Endodermal cell (in vitro differentiated cells): ENCODE measurements at regions not wholly inside any gene's neighbourhood (a gene's known extent, or its start where the extent isn't known, plus 50 kb on each side); places are given as distances from the start of the nearest gene placed in this dataset.

Source experiments
- DNase-seq: peaks from one replicate; pipeline ENCODE4 v3.0.0-alpha.2; 2017
- H3K27ac ChIP-seq: 2 replicates; pipeline ENCODE4 v1.5.1; 2013; ENCODE audit warnings: mild to moderate bottlenecking, low read depth, low read length, moderate library complexity
- H3K27me3 ChIP-seq: 2 replicates; pipeline ENCODE4 v1.6.1; 2013; ENCODE audit warnings: mild to moderate bottlenecking, low read length, moderate library complexity; ENCODE audit not compliant: insufficient read depth, control insufficient read depth, poor library complexity, severe bottlenecking
- H3K36me3 ChIP-seq: 2 replicates; pipeline ENCODE4 v1.7.0; 2013; ENCODE audit warnings: mild to moderate bottlenecking, low read length, moderate library complexity; ENCODE audit not compliant: control insufficient read depth, insufficient read depth
- H3K4me1 ChIP-seq: one replicate; pipeline ENCODE4 v1.7.0; 2013; ENCODE audit warnings: low read length; ENCODE audit not compliant: control insufficient read depth, insufficient read depth
- H3K4me3 ChIP-seq: 2 replicates; pipeline ENCODE4 v1.5.1; 2013; ENCODE audit warnings: mild to moderate bottlenecking, low read length, moderate library complexity
- H3K9ac ChIP-seq: 2 replicates; pipeline ENCODE4 v1.6.1; 2013; ENCODE audit warnings: mild to moderate bottlenecking, low read length, moderate library complexity; ENCODE audit not compliant: poor library complexity, severe bottlenecking; ENCODE audit errors: extremely low read depth
- H3K9me3 ChIP-seq: 2 replicates; pipeline ENCODE4 v1.6.1; 2013; ENCODE audit warnings: mild to moderate bottlenecking, low read length, moderate library complexity; ENCODE audit not compliant: control insufficient read depth
- H3K27ac Mint-ChIP-seq: 2 replicates; pipeline ENCODE4 v1.8.0; 2020; ENCODE audit warnings: mixed read lengths
- H3K27me3 Mint-ChIP-seq: 2 replicates; pipeline ENCODE4 v1.8.0; 2021; ENCODE audit warnings: mild to moderate bottlenecking, mixed read lengths; ENCODE audit not compliant: insufficient read depth
- H3K36me3 Mint-ChIP-seq: 2 replicates; pipeline ENCODE4 v1.8.0; 2020; ENCODE audit warnings: low read depth, mixed read lengths
- H3K4me1 Mint-ChIP-seq: 2 replicates; pipeline ENCODE4 v1.8.0; 2020; ENCODE audit warnings: mixed read lengths
- H3K4me3 Mint-ChIP-seq: 2 replicates; pipeline ENCODE4 v1.8.0; 2020; ENCODE audit warnings: mild to moderate bottlenecking, moderate library complexity, mixed read lengths
- H3K9me3 Mint-ChIP-seq: 2 replicates; pipeline ENCODE4 v1.8.0; 2020; ENCODE audit warnings: mild to moderate bottlenecking, mixed read lengths
- WGBS, 2 experiments: methylation state at CpG; one replicate each; pipeline versions ENCODE4 v1.1.5 to v1.1.7; 2013; ENCODE audit warnings: missing lambda C conversion rate in 2 of 2, mixed read lengths in 1 of 2; ENCODE audit not compliant: insufficient coverage in 1 of 2, insufficient read length in 1 of 2; 5-methylcytosine and 5-hydroxymethylcytosine counted together
- TF ChIP-seq, protein P1 (sequence below): fragments of 200-600 bp; sonication (generic); conservative IDR thresholded peaks from 2 replicates; pipeline ENCODE4 v1.5.0; 2021; ENCODE audit warnings: antibody characterized with exemption, mild to moderate bottlenecking

DNA sequence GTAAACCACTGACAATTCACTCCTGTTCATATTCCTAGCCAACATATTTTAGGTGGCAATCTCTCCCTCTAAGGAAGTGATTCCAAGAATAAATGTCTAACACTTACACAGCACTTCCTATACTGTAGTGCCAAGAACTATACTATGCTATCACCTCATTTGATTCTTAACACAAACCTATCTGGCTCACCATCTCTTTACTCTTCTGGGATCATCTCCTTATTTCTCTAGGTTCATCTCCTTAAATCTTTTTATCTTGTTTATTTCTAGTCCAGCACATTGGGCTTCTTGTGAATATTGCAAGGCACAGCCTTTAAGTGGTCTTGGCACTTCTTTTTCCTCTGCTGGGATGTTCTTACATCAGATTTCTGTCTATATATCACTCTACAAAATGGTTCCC, 366.3 kb downstream of the SLITRK6 start:
- no peak overlapping the region for H3K27ac ChIP-seq
- Mint-ChIP-seq H3K27me3 (no peaks in the 10 kb centered on the region), H3K4me3 (no peak overlapping the region), H3K9me3 (no peaks in the 10 kb centered on the region), H3K27ac (no peak overlapping the region), H3K36me3 (no peaks in the 10 kb centered on the region), H3K4me1 (no peaks in the 10 kb centered on the region)
- no peak overlapping the region for H3K9ac ChIP-seq
- H3K4me3 ChIP-seq = no peak overlapping the region
- H3K4me1 ChIP-seq = no peaks in the 10 kb centered on the region
- H3K36me3 ChIP-seq = no peaks in the 10 kb centered on the region
- TF ChIP-seq, protein P1, sequence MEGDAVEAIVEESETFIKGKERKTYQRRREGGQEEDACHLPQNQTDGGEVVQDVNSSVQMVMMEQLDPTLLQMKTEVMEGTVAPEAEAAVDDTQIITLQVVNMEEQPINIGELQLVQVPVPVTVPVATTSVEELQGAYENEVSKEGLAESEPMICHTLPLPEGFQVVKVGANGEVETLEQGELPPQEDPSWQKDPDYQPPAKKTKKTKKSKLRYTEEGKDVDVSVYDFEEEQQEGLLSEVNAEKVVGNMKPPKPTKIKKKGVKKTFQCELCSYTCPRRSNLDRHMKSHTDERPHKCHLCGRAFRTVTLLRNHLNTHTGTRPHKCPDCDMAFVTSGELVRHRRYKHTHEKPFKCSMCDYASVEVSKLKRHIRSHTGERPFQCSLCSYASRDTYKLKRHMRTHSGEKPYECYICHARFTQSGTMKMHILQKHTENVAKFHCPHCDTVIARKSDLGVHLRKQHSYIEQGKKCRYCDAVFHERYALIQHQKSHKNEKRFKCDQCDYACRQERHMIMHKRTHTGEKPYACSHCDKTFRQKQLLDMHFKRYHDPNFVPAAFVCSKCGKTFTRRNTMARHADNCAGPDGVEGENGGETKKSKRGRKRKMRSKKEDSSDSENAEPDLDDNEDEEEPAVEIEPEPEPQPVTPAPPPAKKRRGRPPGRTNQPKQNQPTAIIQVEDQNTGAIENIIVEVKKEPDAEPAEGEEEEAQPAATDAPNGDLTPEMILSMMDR = no peak
- no peak for DNase-seq
- H3K27me3 ChIP-seq = no peaks in the 10 kb centered on the region
- H3K9me3 ChIP-seq = no peaks in the 10 kb centered on the region

DNA sequence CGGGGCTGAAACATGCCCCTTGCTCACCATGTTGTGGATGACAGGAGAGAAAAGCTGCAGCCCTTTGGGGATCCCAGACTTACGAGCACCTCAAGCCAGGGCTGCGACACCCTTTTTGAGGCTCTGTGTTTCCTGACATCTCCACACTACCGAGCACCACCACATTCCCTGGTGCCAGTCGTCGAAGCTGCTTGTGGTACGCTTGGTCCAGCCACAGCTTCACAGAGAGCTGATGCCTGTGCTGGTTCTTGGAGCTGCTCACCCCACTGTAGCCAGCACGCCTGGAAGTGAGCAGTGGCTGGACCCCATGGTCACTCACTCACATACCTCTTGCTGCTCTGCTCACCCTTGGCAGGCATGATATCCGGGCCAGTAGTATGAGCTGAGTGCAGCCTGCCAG, 367.5 kb downstream of the SLITRK6 start:
- H3K4me1 Mint-ChIP-seq = no peaks in the 10 kb centered on the region
- H3K4me3 ChIP-seq = no peak overlapping the region
- no peaks in the 10 kb centered on the region for H3K36me3 Mint-ChIP-seq
- no peak for DNase-seq
- H3K36me3 ChIP-seq = no peaks in the 10 kb centered on the region
- no peak overlapping the region for H3K27ac Mint-ChIP-seq
- no peak overlapping the region for H3K27ac ChIP-seq
- H3K9ac ChIP-seq = no peak overlapping the region
- H3K27me3 ChIP-seq = no peaks in the 10 kb centered on the region
- no peak overlapping the region for H3K4me3 Mint-ChIP-seq
- H3K27me3 Mint-ChIP-seq = no peaks in the 10 kb centered on the region
- TF ChIP-seq, protein P1 = no peak
- WGBS, 2 experiments = 95 to 100% methylated on average over 6 to 9 of the region's 9 CpGs
- no peaks in the 10 kb centered on the region for H3K4me1 ChIP-seq
- H3K9me3 ChIP-seq = no peaks in the 10 kb centered on the region
- H3K9me3 Mint-ChIP-seq = no peaks in the 10 kb centered on the region

DNA sequence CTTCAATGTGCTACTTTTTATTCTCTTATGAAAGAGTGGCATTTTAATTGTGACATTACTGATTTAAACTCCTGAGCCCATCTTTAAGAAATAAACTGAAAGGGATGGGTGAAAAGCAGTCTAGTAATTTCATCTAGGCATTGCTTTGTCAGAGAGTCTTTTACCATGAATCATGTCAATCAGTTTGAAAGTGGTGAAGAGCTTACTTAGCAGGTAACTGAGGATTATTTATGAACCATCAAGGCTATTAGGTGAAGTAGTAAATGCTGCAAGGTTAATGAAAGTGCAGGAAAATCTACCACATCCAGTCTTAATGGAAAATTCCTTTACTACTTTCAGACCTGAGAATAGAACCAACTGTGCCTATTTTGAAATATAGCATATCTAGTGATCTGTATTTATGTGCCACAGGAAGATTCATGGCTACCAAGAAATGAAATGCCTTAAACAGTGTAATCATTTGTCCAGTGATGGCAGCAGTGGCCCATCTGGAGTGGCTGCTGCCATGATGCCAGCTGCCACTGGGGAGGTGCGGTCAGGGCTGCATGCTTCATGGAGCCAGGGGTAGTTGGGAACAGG, 368.9 kb downstream of the SLITRK6 start:
- no peak overlapping the region for H3K9ac ChIP-seq
- TF ChIP-seq, protein P1 = no peak
- Mint-ChIP-seq H3K9me3 (no peaks in the 10 kb centered on the region), H3K4me1 (no peaks in the 10 kb centered on the region), H3K4me3 (no peak overlapping the region), H3K27me3 (no peaks in the 10 kb centered on the region), H3K36me3 (no peaks in the 10 kb centered on the region), H3K27ac (no peak overlapping the region)
- H3K27ac ChIP-seq = no peak overlapping the region
- no peak for DNase-seq
- 100% methylated on average over 1 of the region's 1 CpG; no CpG with 5 or more reads in 1 of the 2 experiments for WGBS, 2 experiments
- no peaks in the 10 kb centered on the region for H3K36me3 ChIP-seq
- H3K9me3 ChIP-seq = no peaks in the 10 kb centered on the region
- no peaks in the 10 kb centered on the region for H3K27me3 ChIP-seq
- no peak overlapping the region for H3K4me3 ChIP-seq
- H3K4me1 ChIP-seq = no peaks in the 10 kb centered on the region
